Gastrocnemius medialis (tissue), 4 donors: ENCODE measurements at regions not wholly inside any gene's neighbourhood (a gene's known extent, or its start where the extent isn't known, plus 50 kb on each side); places are given as distances from the start of the nearest gene placed in this dataset.

Experiments used
- ATAC-seq, 2 donors: fragments of 150-250 bp; one replicate each; pipeline ENCODE4 v1.9.1; 2016
- DNase-seq, 2 donors: peaks; one replicate each; pipeline ENCODE4 v3.0.0-alpha.2; 2019
- H3K27ac ChIP-seq, 4 donors: fragments of 200-600 bp; sonication (generic); 1 replicate in 1 of 4; 2 replicates in 3 of 4; pipeline ENCODE4 v1.5.1; 2016 to 2018; ENCODE audit warnings: mild to moderate bottlenecking in 2 of 4, moderate library complexity in 1 of 4
- H3K27me3 ChIP-seq, 3 donors: fragments of 200-600 bp; sonication (generic) in 2 of 3; 1 replicate in 1 of 3; 2 replicates in 2 of 3; pipeline versions ENCODE4 v1.5.1 to v1.6.0; 2016 to 2019; ENCODE audit warnings: mild to moderate bottlenecking in 1 of 3, moderate library complexity in 1 of 3
- H3K36me3 ChIP-seq, 2 donors: fragments of 200-600 bp; sonication (generic) in 1 of 2; one replicate each; pipeline ENCODE4 v1.5.1; 2017 to 2018
- H3K4me1 ChIP-seq, 2 donors: fragments of 200-600 bp; sonication (generic) in 1 of 2; one replicate each; pipeline ENCODE4 v1.5.1; 2016 to 2017; ENCODE audit warnings: mild to moderate bottlenecking in 2 of 2
- H3K4me3 ChIP-seq, 4 donors: fragments of 200-600 bp; sonication (generic) in 3 of 4; 1 replicate in 1 of 4; 2 replicates in 3 of 4; pipeline ENCODE4 v1.5.1; 2016 to 2019; ENCODE audit warnings: mild to moderate bottlenecking in 2 of 4
- H3K9me3 ChIP-seq, 3 donors: fragments of 200-600 bp; sonication (generic) in 2 of 3; 1 replicate in 1 of 3; 2 replicates in 2 of 3; pipeline ENCODE4 v1.5.1; 2016 to 2019
- CTCF ChIP-seq, 5 experiments: fragments of 450-650 bp in 3 of 5; fragments of 200-600 bp in 2 of 5; sonication (generic) in 2 of 5; IDR thresholded peaks in 4 of 5; conservative IDR thresholded peaks in 1 of 5; 1 replicate in 4 of 5; 2 replicates in 1 of 5; pipeline ENCODE4 v1.5.1; 2016 to 2019; ENCODE audit warnings: antibody characterized with exemption in 5 of 5, mild to moderate bottlenecking in 3 of 5, moderate library complexity in 3 of 5
- POLR2A ChIP-seq, 2 donors: fragments of 450-650 bp; IDR thresholded peaks; one replicate each; pipeline ENCODE4 v1.6.1; 2017; ENCODE audit warnings: antibody characterized with exemption in 2 of 2, mild to moderate bottlenecking in 2 of 2, moderate library complexity in 2 of 2
- in situ Hi-C, 4 donors: fragments of 200-750 bp; cut with MboI; loops; one replicate each; pipeline versions ENCODE4 v1.15.0 to v1.8.0; 2017; ENCODE audit warnings: low sequenced_read_pairs in 4 of 4
- intact Hi-C: fragments of 100-400 bp; cut with DNase I; formaldehyde crosslinking; loops from one replicate; pipeline ENCODE4 v1.15.1; 2023; ENCODE audit warnings: low total_unique reads

DNA sequence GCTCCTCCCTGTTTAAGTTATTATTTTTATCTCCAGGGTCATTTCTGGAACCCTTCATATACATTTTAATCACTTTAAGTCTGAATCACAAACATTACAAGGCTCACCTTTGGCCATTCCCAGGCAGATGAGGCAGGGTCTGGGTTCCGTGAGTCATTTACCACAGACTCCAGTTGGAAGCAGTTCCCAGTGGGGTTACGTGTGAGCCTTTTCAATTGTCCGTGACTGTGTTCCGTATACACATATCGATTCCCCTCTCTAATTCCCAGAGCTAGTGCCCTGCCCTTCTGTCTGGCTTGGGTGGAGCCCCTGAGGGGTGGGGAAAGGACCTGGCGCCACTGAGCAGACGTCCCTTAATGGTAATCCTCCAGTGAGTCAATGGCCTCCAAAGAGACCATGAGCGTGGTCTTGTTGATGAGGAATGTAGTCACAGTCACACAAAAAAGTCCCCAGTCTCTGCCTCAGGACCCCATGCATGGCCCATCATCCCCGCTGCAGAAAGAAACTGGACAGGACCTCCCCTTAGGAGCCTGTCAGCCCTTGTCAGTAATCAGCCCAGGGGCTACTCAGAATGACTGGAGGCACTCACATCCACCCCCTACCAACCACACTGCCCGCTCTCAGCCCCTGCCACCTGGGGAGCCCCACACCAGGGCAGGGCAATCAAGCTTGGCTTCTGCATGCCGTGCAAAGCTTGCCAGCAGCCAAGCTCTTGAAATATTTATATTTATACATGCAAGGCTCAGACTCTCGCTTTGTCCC, 144.4 kb downstream of the ZIC5 start:
- Histone ChIP-seq H3K27ac (no peak overlapping the region), H3K4me3 (no peak overlapping the region), H3K4me1 (no peaks in the 10 kb centered on the region), H3K36me3 (no peaks in the 10 kb centered on the region), H3K9me3 (no peaks in the 10 kb centered on the region), H3K27me3 (no peaks in the 10 kb centered on the region)
- TF ChIP-seq CTCF (IDR thresholded peaks at IDR 0.05 in 4 of 5, conservative IDR thresholded peaks at IDR 0.05 in 1 of 5) (no peak), POLR2A (IDR thresholded peaks at IDR 0.05) (no peak)
- in situ Hi-C loops (no loop called here), intact Hi-C loops (no loop called here)
- ATAC-seq = no peak
- no peak for DNase-seq

GRCh38 chr13:99823961-99824360, 147.6 kb downstream of the ZIC5 start:
- DNase-seq (no peak), ATAC-seq (no peak)
- H3K4me1 ChIP-seq = no peaks in the 10 kb centered on the region
- no peak overlapping the region for H3K4me3 ChIP-seq
- in situ Hi-C loops = no loop called here
- H3K36me3 ChIP-seq = no peaks in the 10 kb centered on the region
- H3K9me3 ChIP-seq = no peaks in the 10 kb centered on the region
- no peak overlapping the region for H3K27ac ChIP-seq
- H3K27me3 ChIP-seq = no peaks in the 10 kb centered on the region
- intact Hi-C loops = no loop called here
- TF ChIP-seq CTCF (IDR thresholded peaks at IDR 0.05 in 4 of 5, conservative IDR thresholded peaks at IDR 0.05 in 1 of 5) (no peak), POLR2A (IDR thresholded peaks at IDR 0.05) (no peak)

GRCh38 chr13:99822820-99823219, 148.7 kb downstream of the ZIC5 start:
- H3K4me3 ChIP-seq = no peak overlapping the region
- ATAC-seq (no peak), DNase-seq (no peak)
- in situ Hi-C loops = no loop called here
- no peaks in the 10 kb centered on the region for H3K9me3 ChIP-seq
- H3K36me3 ChIP-seq = no peaks in the 10 kb centered on the region
- no peak overlapping the region for H3K27ac ChIP-seq
- no peaks in the 10 kb centered on the region for H3K27me3 ChIP-seq
- TF ChIP-seq POLR2A (IDR thresholded peaks at IDR 0.05) = no peak
- TF ChIP-seq CTCF (IDR thresholded peaks at IDR 0.05 in 4 of 5, conservative IDR thresholded peaks at IDR 0.05 in 1 of 5) = no peak
- H3K4me1 ChIP-seq = no peaks in the 10 kb centered on the region
- intact Hi-C loops = no loop called here

DNA sequence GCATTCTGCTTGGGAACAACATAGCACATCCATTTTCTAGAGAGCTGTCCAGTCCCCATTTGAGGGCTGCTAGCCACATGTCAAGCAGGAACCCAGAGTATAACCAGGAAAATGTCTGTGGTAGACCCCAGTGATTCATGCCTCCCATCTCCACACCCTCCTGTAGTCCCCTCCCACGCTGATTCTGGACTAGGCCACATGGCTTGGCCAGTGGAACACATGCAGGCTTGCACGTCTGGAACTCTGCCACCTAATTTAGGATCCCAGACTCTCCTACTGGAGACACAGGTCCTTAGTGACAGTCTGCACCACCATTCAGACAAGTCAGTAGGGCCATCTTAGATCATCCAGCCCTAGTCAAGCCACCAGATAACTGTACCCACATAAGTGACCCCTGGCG, 149.8 kb downstream of the ZIC5 start:
- H3K27me3 ChIP-seq = no peaks in the 10 kb centered on the region

More for the DNA sequence above, 149.8 kb downstream of the ZIC5 start:
- H3K36me3 ChIP-seq = no peaks in the 10 kb centered on the region
- TF ChIP-seq POLR2A (IDR thresholded peaks at IDR 0.05) (no peak), CTCF (IDR thresholded peaks at IDR 0.05 in 4 of 5, conservative IDR thresholded peaks at IDR 0.05 in 1 of 5) (no peak)
- DNase-seq (no peak), ATAC-seq (no peak)
- H3K4me1 ChIP-seq = no peaks in the 10 kb centered on the region
- no peak overlapping the region for H3K4me3 ChIP-seq
- no peaks in the 10 kb centered on the region for H3K9me3 ChIP-seq
- H3K27ac ChIP-seq = no peak overlapping the region
- in situ Hi-C loops (no loop called here), intact Hi-C loops (no loop called here)
